ENCODE measurements at regions not wholly inside any gene's neighbourhood (a gene's known extent, or its start where the extent isn't known, plus 50 kb on each side); places are given as distances from the start of the nearest gene placed in this dataset.

DNA sequence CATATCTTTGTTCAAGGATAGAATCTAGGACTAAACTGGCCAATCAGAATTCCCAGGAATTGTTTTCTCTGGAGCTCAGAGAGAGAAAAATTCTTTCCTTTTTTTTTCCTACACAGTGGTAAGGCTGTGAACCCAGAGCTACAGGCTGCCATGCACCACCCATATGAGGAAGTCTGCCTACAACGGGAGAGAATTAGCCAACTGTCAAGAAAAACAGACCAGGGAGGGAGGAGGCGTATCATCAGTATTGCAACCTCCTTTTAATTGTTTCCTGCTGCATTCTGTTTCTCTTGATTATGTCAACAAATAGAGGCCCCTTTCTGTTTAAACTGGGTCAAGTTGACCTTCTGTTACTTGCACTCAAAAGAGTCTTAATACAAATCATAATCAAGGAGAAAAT is 176.5 kb upstream of the UBASH3B start:
- TF ChIP-seq, protein P1, sequence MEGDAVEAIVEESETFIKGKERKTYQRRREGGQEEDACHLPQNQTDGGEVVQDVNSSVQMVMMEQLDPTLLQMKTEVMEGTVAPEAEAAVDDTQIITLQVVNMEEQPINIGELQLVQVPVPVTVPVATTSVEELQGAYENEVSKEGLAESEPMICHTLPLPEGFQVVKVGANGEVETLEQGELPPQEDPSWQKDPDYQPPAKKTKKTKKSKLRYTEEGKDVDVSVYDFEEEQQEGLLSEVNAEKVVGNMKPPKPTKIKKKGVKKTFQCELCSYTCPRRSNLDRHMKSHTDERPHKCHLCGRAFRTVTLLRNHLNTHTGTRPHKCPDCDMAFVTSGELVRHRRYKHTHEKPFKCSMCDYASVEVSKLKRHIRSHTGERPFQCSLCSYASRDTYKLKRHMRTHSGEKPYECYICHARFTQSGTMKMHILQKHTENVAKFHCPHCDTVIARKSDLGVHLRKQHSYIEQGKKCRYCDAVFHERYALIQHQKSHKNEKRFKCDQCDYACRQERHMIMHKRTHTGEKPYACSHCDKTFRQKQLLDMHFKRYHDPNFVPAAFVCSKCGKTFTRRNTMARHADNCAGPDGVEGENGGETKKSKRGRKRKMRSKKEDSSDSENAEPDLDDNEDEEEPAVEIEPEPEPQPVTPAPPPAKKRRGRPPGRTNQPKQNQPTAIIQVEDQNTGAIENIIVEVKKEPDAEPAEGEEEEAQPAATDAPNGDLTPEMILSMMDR (IDR thresholded peaks at IDR 0.05 in 8 of 11, conservative IDR thresholded peaks at IDR 0.05 in 3 of 11) = no peak
- no peak for TF ChIP-seq POLR2AphosphoS5 (IDR thresholded peaks at IDR 0.05)
